Activated CD8-positive, alpha-beta memory T cell treated with anti-CD3 and anti-CD28 coated beads for 1 hour (primary cell): ENCODE measurements at regions not wholly inside any gene's neighbourhood (a gene's known extent, or its start where the extent isn't known, plus 50 kb on each side); places are given as distances from the start of the nearest gene placed in this dataset.

ENCODE experiments used
- DNase-seq, 2 donors: peaks; one replicate each; pipeline ENCODE4 v3.0.0-alpha.2; 2020; ENCODE audit warnings: low read depth in 1 of 2; ENCODE audit errors: extremely low read depth in 1 of 2

- no peak for DNase-seq
Measured at GRCh38 chr7:113825832-113826231, 93.0 kb downstream of the PPP1R3A start.

GRCh38 chr7:113824117-113824823 lies 94.5 kb downstream of the PPP1R3A start:
- no peak for DNase-seq

- no peak for DNase-seq
Measured at GRCh38 chr7:113819474-113819873, 99.3 kb downstream of the PPP1R3A start.

GRCh38 chr7:113816639-113817038 lies 102.2 kb downstream of the PPP1R3A start:
- no peak for DNase-seq

DNA sequence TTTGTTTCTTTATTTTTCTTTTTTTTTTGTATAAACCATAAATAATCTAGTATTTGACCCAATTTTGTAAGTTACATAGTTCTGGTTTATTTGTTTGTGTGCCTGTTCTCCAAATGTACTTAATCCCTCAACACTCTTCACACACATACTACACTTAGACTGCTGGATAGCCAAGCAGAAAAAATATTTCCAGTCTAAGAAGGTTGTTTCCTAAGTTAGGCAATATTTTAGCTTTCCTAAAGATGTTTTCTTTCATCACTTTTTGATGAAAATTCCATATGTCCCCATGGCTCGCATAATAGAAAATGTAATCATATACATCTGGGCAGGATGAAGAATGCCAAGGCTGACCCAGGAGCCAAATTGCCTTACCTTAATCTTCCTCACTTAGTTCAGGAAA lies 105.3 kb downstream of the PPP1R3A start:
- DNase-seq, result no peak

- no peak for DNase-seq
Measured at GRCh38 chr7:113812591-113813255, 106.1 kb downstream of the PPP1R3A start.

DNA sequence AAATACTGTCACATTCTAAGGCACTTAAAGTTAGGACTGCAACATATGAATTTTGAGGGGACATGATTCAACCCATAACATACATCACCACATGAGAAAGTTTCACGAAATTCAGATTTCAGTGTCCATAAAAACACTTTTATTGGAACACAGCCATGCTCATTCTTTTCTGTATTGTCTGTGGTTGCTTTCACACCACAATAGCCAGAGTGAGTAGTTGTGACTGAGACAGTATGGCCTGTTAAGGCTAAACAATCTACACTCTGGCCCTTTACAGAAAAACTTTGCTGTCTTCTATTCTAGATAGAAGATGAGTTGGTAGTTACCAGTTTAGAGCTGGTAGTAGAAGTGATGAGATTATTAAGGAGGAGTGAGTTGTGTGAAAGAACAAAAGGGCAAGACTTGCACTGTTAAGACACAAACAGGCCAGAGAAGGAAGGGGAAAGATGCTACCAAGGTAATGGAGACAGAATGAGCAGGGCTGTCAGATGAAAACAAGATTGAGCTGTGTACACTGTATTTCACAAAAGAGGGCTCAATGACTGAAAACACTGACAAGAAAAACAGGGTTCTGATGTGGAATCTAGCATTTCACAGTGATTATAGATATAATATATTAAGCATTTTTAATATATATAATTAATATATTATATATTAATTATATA lies 108.6 kb downstream of the PPP1R3A start:
- no peak for DNase-seq

DNA sequence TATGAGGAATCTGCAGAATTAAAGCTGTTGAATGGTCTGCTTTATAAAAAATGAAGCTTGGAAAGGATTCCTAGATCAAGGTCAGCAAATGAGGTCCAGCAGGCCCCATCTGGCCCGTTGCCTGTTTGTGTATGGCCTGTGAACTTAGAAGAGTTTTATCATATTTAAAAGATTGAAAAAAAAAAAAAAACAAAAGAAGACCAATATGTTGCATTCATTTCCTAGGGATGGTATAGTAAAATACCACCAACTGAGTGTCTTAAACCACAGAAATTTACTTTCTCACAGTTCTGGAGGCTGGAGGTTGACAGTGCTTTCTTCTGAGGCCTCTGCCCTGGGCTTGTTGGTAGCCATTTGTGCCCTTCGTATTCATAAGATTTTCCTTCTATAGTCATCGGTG lies 109.2 kb downstream of the PPP1R3A start:
- DNase-seq, result no peak

DNA sequence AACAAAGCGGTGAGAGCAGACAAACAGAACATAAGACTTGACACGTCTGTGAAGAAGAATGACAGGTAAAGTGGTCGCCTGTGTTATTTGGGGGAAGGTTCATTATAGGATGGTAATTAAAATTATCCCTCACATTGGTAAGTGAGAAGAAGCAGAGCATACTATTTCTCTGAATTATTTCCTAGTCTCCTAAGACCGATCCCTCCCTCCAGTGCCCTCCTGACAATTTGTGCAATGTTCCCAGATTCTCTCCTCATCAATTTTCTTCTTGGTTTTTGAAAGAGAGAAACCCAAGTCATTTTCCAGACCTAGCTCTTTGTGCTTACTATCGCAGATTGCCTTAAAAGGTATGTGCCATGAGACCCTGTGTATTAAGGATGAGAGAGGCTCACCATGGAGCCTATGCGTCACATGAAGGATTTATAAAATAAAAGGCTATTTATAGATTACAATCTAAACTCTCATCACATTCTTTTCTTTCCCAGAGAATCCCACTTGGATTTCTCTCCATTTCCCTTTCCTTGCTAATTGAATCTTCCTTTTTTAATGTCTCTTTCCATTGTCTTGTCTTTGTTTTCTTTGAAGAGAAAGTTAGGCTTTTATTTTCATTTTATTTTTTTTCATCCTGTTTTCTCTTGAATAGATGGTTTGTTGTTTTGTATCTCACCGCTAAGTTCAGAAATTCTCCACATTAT lies 112.0 kb downstream of the PPP1R3A start:
- DNase-seq, result no peak

GRCh38 chr7:113805976-113806375 lies 112.8 kb downstream of the PPP1R3A start:
- no peak for DNase-seq

GRCh38 chr7:113804475-113805095 lies 114.2 kb downstream of the PPP1R3A start:
- DNase-seq, result no peak

GRCh38 chr7:113801751-113802150 lies 117.1 kb downstream of the PPP1R3A start:
- DNase-seq, result no peak

- DNase-seq, result no peak
Measured at GRCh38 chr7:113800826-113801225, 118.0 kb downstream of the PPP1R3A start.

GRCh38 chr7:113799896-113800295 lies 118.9 kb downstream of the PPP1R3A start:
- no peak for DNase-seq

DNA sequence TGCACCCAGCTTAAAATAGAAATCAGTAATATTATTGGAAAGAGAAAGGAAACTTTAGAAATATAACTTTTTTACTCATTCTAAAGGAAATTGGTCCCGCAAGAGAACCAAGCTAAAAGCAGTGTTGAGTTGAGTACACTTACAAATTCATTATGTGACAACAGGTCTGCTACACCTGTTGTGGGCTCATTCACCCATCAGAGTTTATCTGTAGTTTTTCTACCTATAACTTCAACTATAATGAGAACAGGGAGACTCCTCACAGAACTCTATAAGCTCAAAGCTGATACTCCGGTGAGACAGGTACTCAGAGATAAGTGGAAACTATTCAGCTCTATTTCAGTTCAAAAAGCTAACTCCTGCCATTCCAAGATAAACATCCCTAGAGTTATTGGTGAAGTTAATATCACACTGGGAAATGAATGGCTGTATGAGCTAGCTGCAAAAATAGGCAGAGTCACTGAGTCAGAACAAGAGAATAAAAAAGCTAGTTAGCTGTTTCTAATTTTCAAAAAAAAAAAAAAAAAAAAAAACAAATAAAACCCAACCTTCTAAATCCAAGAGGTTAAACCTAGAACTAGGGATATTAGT lies 121.3 kb downstream of the PPP1R3A start:
- DNase-seq, result no peak

- no peak for DNase-seq
Measured at GRCh38 chr7:113796557-113796956, 122.3 kb downstream of the PPP1R3A start.

GRCh38 chr7:113794573-113794972 lies 124.2 kb downstream of the PPP1R3A start:
- DNase-seq, result no peak

GRCh38 chr7:113793171-113793570 lies 125.6 kb downstream of the PPP1R3A start:
- DNase-seq, result no peak

DNA sequence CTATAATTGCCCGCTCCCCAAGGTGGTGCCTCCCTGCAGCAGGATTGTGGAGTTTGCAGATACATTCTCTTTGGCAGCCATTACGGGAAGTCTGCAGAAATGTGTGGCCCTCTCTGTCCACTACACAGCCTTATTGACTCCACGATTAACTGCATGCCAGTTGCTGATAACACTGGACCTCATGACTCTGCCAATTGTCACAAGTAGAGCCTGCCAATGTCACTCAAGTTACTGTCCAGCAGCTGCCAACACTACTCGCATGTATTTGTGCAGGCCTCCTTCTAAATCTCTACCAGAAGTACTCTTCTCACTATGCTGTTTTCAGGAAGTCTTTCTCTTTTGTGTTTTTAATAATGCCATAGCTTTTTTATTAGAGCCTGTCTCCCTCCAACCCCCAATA lies 128.8 kb downstream of the PPP1R3A start:
- DNase-seq, result no peak

DNA sequence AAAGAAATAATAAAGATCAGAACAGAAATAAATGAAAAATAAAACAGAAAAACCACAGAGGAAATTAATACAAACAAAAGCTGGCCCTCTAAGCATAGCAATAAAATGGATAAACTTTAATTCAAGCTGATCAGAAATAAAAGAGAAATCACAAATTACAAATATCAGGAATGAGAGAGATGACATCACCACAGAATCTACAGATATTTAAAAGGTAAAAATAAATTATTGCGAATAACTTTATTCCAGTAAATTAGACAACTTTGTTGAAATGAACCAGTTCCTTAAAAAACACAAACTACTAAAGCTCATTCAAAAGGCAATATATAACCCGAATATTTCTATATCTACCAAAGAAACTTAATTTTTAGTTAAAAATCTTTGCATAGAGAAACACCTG lies 131.7 kb downstream of the PPP1R3A start:
- DNase-seq, result no peak

GRCh38 chr7:113784956-113785355 lies 133.9 kb downstream of the PPP1R3A start:
- DNase-seq, result no peak
